ENCODE measurements at regions not wholly inside any gene's neighbourhood (a gene's known extent, or its start where the extent isn't known, plus 50 kb on each side); places are given as distances from the start of the nearest gene placed in this dataset.

GRCh38 chr1:80673935-80674597 lies 1126.7 kb upstream of the ADGRL2 start:
- TF ChIP-seq POLR2A (IDR thresholded peaks at IDR 0.05) (no peak), CTCF (IDR thresholded peaks at IDR 0.05) (no peak)
